Thyroid gland (tissue), 4 donors: ENCODE measurements at regions not wholly inside any gene's neighbourhood (a gene's known extent, or its start where the extent isn't known, plus 50 kb on each side); places are given as distances from the start of the nearest gene placed in this dataset.

Experiments
- CTCF ChIP-seq, 6 experiments: fragments of 200-600 bp in 3 of 6; fragments of 450-650 bp in 3 of 6; sonication (generic) in 3 of 6; IDR thresholded peaks; one replicate each; pipeline ENCODE4 v1.5.1; 2016 to 2019; ENCODE audit warnings: antibody characterized with exemption in 6 of 6, mild to moderate bottlenecking in 2 of 6, inconsistent platforms in 1 of 6, moderate library complexity in 1 of 6
- POLR2A ChIP-seq, 2 donors: fragments of 450-650 bp; IDR thresholded peaks; one replicate each; pipeline ENCODE4 v1.6.1; 2017; ENCODE audit warnings: antibody characterized with exemption in 2 of 2, mild to moderate bottlenecking in 2 of 2, moderate library complexity in 1 of 2

GRCh38 chr2:177029075-177029474, 183.5 kb upstream of the HNRNPA3 start:
- TF ChIP-seq CTCF (IDR thresholded peaks at IDR 0.05) = no peak
- TF ChIP-seq POLR2A (IDR thresholded peaks at IDR 0.05) = no peak
